Ascending aorta (tissue), 2 donors: ENCODE measurements at regions not wholly inside any gene's neighbourhood (a gene's known extent, or its start where the extent isn't known, plus 50 kb on each side); places are given as distances from the start of the nearest gene placed in this dataset.

Experiments used
- DNase-seq, 2 donors: peaks; one replicate each; pipeline ENCODE4 v3.0.0-alpha.2; 2019; ENCODE audit warnings: low spot score in 2 of 2
- H3K27ac ChIP-seq, 2 donors: fragments of 200-600 bp; sonication (generic); one replicate each; pipeline ENCODE4 v1.5.1; 2016 to 2017; ENCODE audit warnings: mild to moderate bottlenecking in 1 of 2
- H3K27me3 ChIP-seq: fragments of 200-600 bp; sonication (generic); one replicate; pipeline ENCODE4 v1.5.1; 2017
- H3K36me3 ChIP-seq, 2 donors: fragments of 200-600 bp; sonication (generic); one replicate each; pipeline ENCODE4 v1.5.1; 2016
- H3K4me1 ChIP-seq, 2 donors: fragments of 200-600 bp; sonication (generic); one replicate each; pipeline ENCODE4 v1.5.1; 2016 to 2017; ENCODE audit warnings: mild to moderate bottlenecking in 1 of 2
- H3K4me3 ChIP-seq, 2 donors: fragments of 200-600 bp; sonication (generic); one replicate each; pipeline ENCODE4 v1.5.1; 2016 to 2017; ENCODE audit warnings: mild to moderate bottlenecking in 1 of 2
- H3K9me3 ChIP-seq, 2 donors: fragments of 200-600 bp; sonication (generic); one replicate each; pipeline ENCODE4 v1.5.1; 2016
- intact Hi-C: fragments of 100-400 bp; cut with DNase I; formaldehyde crosslinking; loops from one replicate; pipeline ENCODE4 v1.15.1; 2023
- TF ChIP-seq, protein P1 (sequence below), 3 experiments: fragments of 200-600 bp in 2 of 3; fragments of 450-650 bp in 1 of 3; sonication (generic) in 2 of 3; IDR thresholded peaks; one replicate each; pipeline ENCODE4 v1.5.1; 2016 to 2019; ENCODE audit warnings: antibody characterized with exemption in 3 of 3, mild to moderate bottlenecking in 1 of 3, moderate library complexity in 1 of 3

DNA sequence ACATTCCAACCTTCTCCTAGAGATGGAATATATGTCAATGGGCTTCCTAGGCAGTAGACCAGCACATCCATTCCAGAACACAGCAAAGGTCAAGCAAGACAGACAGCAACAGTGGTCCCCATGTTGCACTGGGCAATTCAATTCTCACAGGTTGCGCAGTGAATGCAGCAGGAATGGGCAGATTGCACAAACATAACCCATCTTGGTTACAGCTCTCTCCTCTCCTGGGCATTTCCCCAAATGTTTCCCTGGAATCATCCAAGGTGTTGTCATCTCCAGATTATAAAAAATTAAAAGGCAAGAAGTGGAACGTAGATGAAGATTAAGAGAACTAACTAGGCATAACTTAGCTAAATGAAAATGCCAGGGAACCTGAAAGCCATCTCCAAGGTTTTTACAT lies 265.8 kb upstream of the SLC14A2 start:
- Histone ChIP-seq H3K36me3 (no peaks in the 10 kb centered on the region), H3K4me1 (no peaks in the 10 kb centered on the region), H3K27me3 (no peaks in the 10 kb centered on the region), H3K9me3 (no peaks in the 10 kb centered on the region), H3K27ac (no peak overlapping the region), H3K4me3 (no peak overlapping the region)
- TF ChIP-seq, protein P1, sequence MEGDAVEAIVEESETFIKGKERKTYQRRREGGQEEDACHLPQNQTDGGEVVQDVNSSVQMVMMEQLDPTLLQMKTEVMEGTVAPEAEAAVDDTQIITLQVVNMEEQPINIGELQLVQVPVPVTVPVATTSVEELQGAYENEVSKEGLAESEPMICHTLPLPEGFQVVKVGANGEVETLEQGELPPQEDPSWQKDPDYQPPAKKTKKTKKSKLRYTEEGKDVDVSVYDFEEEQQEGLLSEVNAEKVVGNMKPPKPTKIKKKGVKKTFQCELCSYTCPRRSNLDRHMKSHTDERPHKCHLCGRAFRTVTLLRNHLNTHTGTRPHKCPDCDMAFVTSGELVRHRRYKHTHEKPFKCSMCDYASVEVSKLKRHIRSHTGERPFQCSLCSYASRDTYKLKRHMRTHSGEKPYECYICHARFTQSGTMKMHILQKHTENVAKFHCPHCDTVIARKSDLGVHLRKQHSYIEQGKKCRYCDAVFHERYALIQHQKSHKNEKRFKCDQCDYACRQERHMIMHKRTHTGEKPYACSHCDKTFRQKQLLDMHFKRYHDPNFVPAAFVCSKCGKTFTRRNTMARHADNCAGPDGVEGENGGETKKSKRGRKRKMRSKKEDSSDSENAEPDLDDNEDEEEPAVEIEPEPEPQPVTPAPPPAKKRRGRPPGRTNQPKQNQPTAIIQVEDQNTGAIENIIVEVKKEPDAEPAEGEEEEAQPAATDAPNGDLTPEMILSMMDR (IDR thresholded peaks at IDR 0.05), result no peak
- intact Hi-C loops, result no loop called here
- no peak for DNase-seq

DNA sequence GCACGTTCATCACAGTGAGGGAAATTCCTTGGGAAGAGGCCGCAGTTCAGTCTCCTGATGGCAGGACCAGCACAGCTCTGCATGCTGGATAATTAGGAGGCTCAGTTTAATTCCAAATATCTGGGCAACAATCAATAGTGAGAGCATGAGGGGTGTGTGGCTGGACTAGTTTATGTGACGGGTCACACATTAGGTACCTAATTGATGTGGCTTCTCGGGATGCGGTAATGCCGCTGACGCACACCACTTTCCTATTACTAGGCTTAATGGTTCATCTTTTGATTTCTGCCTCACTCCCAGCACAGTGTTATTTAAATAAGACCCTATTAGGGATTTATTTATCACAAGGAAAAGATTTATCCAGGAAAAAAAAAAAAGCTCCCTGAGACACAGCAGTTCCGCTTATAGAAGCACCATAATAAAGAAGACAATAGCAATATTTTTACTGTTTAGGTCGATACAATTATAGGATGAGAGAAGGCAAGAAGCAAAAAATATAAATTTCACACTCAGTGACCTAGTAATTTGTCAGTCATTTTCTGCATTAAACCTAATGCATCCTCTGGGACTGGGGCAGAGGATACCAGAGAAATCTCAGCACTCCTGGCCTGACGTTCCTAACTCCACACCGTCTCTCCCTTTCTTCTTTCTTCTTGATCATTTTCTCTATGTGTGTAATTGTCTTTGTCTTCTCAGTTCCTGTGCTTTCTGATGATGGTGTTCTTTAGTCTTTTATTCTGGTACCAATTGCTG lies 264.7 kb upstream of the SLC14A2 start:
- intact Hi-C loops, result no loop called here
- DNase-seq, result no peak
- no peak overlapping the region for H3K27ac ChIP-seq
- H3K27me3 ChIP-seq, result no peaks in the 10 kb centered on the region
- no peaks in the 10 kb centered on the region for H3K9me3 ChIP-seq
- H3K4me1 ChIP-seq, result no peaks in the 10 kb centered on the region
- H3K4me3 ChIP-seq, result no peak overlapping the region
- TF ChIP-seq, protein P1 (IDR thresholded peaks at IDR 0.05), result no peak
- H3K36me3 ChIP-seq, result no peaks in the 10 kb centered on the region

DNA sequence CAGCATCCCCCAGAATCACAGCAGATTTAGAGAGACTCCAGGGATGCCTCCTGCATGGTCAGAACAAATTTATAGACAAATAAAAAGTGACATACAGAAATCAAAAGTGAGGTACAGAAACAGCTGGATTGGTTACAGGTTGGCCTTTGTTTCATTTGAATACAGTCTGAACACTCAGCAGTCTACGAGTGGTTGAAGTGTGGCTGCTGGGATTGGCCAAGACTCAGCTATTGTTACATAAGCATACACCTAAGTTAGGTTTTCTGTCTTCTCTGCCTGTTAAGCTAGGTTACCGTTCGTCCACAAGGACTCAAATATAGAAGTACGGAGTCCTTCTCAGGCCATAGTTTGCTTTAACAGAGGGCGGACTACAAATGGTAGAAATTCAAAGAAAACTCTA lies 262.4 kb upstream of the SLC14A2 start:
- H3K36me3 ChIP-seq, result no peaks in the 10 kb centered on the region
- no peak for DNase-seq
- H3K4me1 ChIP-seq, result no peaks in the 10 kb centered on the region
- no peak overlapping the region for H3K27ac ChIP-seq
- no peaks in the 10 kb centered on the region for H3K27me3 ChIP-seq
- TF ChIP-seq, protein P1 (IDR thresholded peaks at IDR 0.05), result no peak
- H3K9me3 ChIP-seq, result no peaks in the 10 kb centered on the region
- no peak overlapping the region for H3K4me3 ChIP-seq
- intact Hi-C loops, result no loop called here

DNA sequence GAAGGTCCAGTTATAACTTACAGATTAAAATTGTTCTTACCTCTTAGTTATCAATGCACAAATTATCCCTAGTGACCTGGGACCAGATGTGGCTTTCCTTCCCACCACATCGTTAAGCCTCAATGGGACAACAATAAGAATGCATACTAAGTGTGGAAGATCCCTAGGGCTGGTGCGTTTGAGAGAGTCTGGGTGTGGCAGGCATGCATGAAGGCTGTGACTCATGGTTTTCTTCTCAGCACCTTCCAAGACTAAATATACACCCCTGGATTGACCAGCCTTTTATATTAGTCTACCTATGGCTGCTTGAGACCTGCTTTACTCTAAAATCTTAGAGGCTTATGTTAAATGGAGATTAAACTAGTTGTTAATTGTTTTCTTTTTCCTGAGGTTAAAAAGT lies 261.7 kb upstream of the SLC14A2 start:
- intact Hi-C loops, result no loop called here
- Histone ChIP-seq H3K4me1 (no peaks in the 10 kb centered on the region), H3K36me3 (no peaks in the 10 kb centered on the region), H3K27me3 (no peaks in the 10 kb centered on the region), H3K27ac (no peak overlapping the region), H3K4me3 (no peak overlapping the region), H3K9me3 (no peaks in the 10 kb centered on the region)
- no peak for DNase-seq
- TF ChIP-seq, protein P1 (IDR thresholded peaks at IDR 0.05), result no peak

DNA sequence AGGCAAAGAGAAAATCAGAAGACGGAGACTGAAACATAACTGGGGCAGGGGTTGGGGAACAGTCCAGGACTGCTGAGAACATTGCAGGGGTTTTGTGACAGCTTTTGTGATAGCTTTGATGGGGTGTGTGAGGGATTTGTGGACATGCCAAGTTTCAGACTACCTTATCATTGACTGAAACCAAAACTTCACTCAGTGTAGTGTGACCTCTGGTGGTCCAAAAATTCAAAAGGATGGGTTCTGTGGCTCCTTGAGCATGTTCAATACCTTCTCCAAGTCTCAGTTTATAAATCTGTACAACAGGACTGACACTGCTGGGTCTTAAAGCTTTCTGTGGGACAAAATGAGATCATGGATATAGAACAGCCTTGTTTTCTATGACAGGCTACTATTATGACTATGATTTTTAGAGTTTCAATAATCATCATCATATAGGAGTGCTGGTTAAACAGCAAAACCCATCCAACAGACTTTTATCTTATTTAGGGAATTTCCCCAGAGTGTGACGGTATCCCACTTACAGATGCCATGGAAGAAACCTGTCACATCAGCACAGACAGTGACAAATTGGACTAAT lies 259.2 kb upstream of the SLC14A2 start:
- H3K27me3 ChIP-seq, result no peaks in the 10 kb centered on the region
- H3K36me3 ChIP-seq, result no peaks in the 10 kb centered on the region
- no peak overlapping the region for H3K4me3 ChIP-seq
- DNase-seq, result no peak
- intact Hi-C loops, result no loop called here
- TF ChIP-seq, protein P1 (IDR thresholded peaks at IDR 0.05), result no peak
- H3K27ac ChIP-seq, result no peak overlapping the region
- no peaks in the 10 kb centered on the region for H3K9me3 ChIP-seq
- H3K4me1 ChIP-seq, result no peaks in the 10 kb centered on the region
